ENCODE measurements at regions not wholly inside any gene's neighbourhood (a gene's known extent, or its start where the extent isn't known, plus 50 kb on each side); places are given as distances from the start of the nearest gene placed in this dataset.
"Not testable (repeated sequence)": the region's sequence is repeated elsewhere in the genome, so short reads cannot be mapped to it uniquely, and the experiment has no call there.

- no peaks in the 10 kb centered on the region for H3K9me3 Mint-ChIP-seq
- POLR2A ChIA-PET = no interaction called here
- no peaks in the 10 kb centered on the region for H3K4me1 Mint-ChIP-seq
- H3K36me3 Mint-ChIP-seq (ENCODE audit: low read depth) = no peaks in the 10 kb centered on the region
- DNase-seq = no peak
- CTCF ChIA-PET = no interaction called here
- H3K27me3 Mint-ChIP-seq = no peaks in the 10 kb centered on the region
- H3K4me3 Mint-ChIP-seq = no peak overlapping the region
- H3K27ac Mint-ChIP-seq = no peak overlapping the region
Observed at GRCh38 chrX:30147996-30148643, 67.2 kb upstream of the MAGEB2 start.

DNA sequence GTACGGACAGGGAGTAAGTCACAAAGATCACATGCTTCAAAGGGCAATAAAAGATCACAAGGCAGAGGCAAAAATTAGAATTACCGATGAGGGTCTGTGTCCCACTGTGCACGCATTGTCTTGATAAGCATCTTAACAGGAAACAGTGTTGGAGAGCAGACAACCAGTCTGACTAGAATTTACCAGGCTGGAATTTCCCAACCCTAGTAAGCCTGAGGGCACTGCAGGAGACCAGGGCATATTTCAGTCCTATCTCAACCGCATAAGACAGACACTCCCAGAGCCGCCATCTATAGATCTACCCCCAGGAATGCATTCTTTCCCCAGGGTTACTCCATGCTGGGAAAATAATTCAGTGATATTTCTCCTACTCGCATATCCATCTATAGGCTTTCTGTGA, 66.2 kb upstream of the MAGEB2 start:
- POLR2A ChIA-PET; H3K27me3 Mint-ChIP-seq; DNase-seq; H3K4me3 Mint-ChIP-seq; H3K27ac Mint-ChIP-seq; H3K4me1 Mint-ChIP-seq; H3K36me3 Mint-ChIP-seq (ENCODE audit: low read depth); CTCF ChIA-PET; H3K9me3 Mint-ChIP-seq: not testable (repeated sequence)

GRCh38 chrX:30150196-30150895, 65.0 kb upstream of the MAGEB2 start:
- DNase-seq = no peak
- no peaks in the 10 kb centered on the region for H3K27me3 Mint-ChIP-seq
- no peak overlapping the region for H3K4me3 Mint-ChIP-seq
- no peaks in the 10 kb centered on the region for H3K9me3 Mint-ChIP-seq
- no peaks in the 10 kb centered on the region for H3K36me3 Mint-ChIP-seq (ENCODE audit: low read depth)
- CTCF ChIA-PET = no interaction called here
- H3K27ac Mint-ChIP-seq = no peak overlapping the region
- no peaks in the 10 kb centered on the region for H3K4me1 Mint-ChIP-seq
- POLR2A ChIA-PET = no interaction called here

- ChIA-PET POLR2A (no interaction called here), CTCF (no interaction called here)
- Mint-ChIP-seq H3K27ac (no peak overlapping the region), H3K36me3 (ENCODE audit: low read depth) (no peaks in the 10 kb centered on the region), H3K4me3 (no peak overlapping the region), H3K9me3 (no peaks in the 10 kb centered on the region), H3K27me3 (no peaks in the 10 kb centered on the region), H3K4me1 (no peaks in the 10 kb centered on the region)
- DNase-seq = no peak
Observed at GRCh38 chrX:30151964-30152363, 63.4 kb upstream of the MAGEB2 start.

GRCh38 chrX:30153175-30153880, 62.0 kb upstream of the MAGEB2 start:
- Mint-ChIP-seq H3K27me3 (no peaks in the 10 kb centered on the region), H3K4me3 (no peak overlapping the region), H3K36me3 (ENCODE audit: low read depth) (no peaks in the 10 kb centered on the region), H3K9me3 (no peaks in the 10 kb centered on the region), H3K27ac (no peak overlapping the region), H3K4me1 (no peaks in the 10 kb centered on the region)
- DNase-seq = no peak
- ChIA-PET POLR2A (no interaction called here), CTCF (no interaction called here)

DNA sequence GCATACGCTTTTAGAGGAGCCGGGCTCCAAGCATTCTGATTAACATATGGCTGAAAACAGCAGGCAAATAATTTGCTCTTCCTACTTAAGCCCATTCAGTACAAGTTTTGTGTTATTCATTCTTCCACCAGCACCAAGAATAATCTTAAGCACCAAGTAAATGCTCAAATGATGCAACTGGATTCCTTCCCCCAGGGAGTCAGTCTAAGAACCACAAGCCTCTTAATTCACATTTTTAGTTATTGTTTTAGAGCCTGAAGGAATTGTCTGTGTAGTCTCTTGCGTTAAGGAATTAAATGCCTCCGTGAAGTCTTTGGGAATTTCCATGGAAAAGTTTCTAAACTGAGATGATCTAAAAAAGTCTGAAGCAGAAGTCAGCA, 61.5 kb upstream of the MAGEB2 start:
- Mint-ChIP-seq H3K4me3 (no peak overlapping the region), H3K27ac (no peak overlapping the region), H3K27me3 (no peaks in the 10 kb centered on the region), H3K9me3 (no peaks in the 10 kb centered on the region), H3K36me3 (ENCODE audit: low read depth) (no peaks in the 10 kb centered on the region), H3K4me1 (no peaks in the 10 kb centered on the region)
- ChIA-PET POLR2A (no interaction called here), CTCF (no interaction called here)
- DNase-seq = no peak

- H3K4me1 Mint-ChIP-seq = no peaks in the 10 kb centered on the region
Observed at GRCh38 chrX:30156009-30156408, 59.4 kb upstream of the MAGEB2 start.

GRCh38 chrX:30156880-30157560, 58.3 kb upstream of the MAGEB2 start:
- Mint-ChIP-seq H3K9me3 (no peaks in the 10 kb centered on the region), H3K27me3 (no peaks in the 10 kb centered on the region), H3K27ac (no peak overlapping the region), H3K36me3 (ENCODE audit: low read depth) (no peaks in the 10 kb centered on the region), H3K4me3 (no peak overlapping the region), H3K4me1 (no peaks in the 10 kb centered on the region)
- ChIA-PET POLR2A (no interaction called here), CTCF (no interaction called here)
- no peak for DNase-seq

More at GRCh38 chrX:30156009-30156408, 59.4 kb upstream of the MAGEB2 start:
- Mint-ChIP-seq H3K36me3 (ENCODE audit: low read depth) (no peaks in the 10 kb centered on the region), H3K9me3 (no peaks in the 10 kb centered on the region), H3K4me3 (no peak overlapping the region), H3K27me3 (no peaks in the 10 kb centered on the region), H3K27ac (no peak overlapping the region)
- ChIA-PET POLR2A (no interaction called here), CTCF (no interaction called here)
- DNase-seq = no peak

DNA sequence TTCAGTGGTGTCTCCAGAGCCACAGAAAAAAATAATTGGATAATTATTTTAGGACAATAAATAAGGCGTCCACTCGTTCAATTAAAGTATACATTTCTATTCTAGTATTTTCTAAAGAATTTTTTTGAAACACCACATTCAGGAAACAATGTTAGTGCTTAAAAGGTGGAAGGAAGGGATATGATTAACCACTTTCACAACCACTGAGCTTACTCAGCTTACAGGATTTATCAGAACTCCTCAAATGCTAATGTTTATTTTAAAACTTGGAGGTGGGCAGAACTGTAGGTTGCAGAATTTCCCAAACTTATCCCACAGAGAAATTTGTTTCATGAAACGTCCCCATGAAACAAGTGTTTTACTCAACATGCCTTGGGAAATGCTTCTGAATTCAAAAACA, 54.3 kb upstream of the MAGEB2 start:
- no peak overlapping the region for H3K27ac Mint-ChIP-seq
- no peak overlapping the region for H3K4me3 Mint-ChIP-seq
- no peaks in the 10 kb centered on the region for H3K4me1 Mint-ChIP-seq
- ChIA-PET POLR2A (no interaction called here), CTCF (no interaction called here)
- no peaks in the 10 kb centered on the region for H3K36me3 Mint-ChIP-seq (ENCODE audit: low read depth)
- DNase-seq = no peak
- no peaks in the 10 kb centered on the region for H3K27me3 Mint-ChIP-seq
- H3K9me3 Mint-ChIP-seq = no peaks in the 10 kb centered on the region
